CD4-positive, alpha-beta T cell treated with Interleukin-10 for 1 hour (primary cell): ENCODE measurements at regions not wholly inside any gene's neighbourhood (a gene's known extent, or its start where the extent isn't known, plus 50 kb on each side); places are given as distances from the start of the nearest gene placed in this dataset.

ENCODE experiments used
- DNase-seq: peaks from one replicate; pipeline ENCODE4 v3.0.0-alpha.2; 2020

DNA sequence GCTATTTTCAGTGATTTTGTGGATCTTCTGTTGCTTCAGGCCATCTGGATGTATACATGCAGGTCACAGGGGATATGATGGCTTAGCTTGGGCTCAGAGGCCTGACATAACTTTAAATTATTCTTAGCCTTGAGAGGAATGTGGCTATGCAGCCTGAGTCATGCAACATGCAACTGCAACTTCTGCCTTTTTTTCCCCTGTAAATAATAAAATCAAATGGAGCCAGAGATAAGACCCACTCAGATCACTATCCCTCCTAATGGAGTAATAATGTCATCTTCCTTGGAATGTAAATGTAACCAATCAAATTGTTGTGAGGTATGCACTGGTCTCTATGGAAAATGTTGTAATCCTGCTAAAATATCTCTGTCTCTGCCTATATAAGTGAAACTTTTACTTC is 54.9 kb downstream of the MAGEB17 start:
- DNase-seq, result no peak

DNA sequence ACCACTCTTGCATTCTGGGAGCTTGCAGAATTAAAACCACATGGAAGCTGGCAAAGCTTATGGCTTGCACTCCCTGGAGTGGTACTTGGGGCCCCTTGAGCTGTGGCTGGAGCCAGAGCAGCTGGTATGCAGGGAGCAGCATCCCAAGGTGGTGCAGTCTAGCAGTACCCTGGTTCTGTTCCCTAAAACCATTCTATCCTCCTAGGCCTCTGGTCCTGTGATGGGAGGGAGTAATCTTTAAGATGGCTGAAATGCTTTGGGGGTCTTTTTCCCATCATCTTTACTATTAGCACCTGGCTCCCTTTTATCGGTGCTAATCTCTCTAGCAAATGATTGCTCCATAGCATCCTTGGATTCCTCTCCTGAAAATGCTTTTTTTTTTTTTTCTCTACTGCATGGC is 56.1 kb downstream of the MAGEB17 start:
- no peak for DNase-seq

DNA sequence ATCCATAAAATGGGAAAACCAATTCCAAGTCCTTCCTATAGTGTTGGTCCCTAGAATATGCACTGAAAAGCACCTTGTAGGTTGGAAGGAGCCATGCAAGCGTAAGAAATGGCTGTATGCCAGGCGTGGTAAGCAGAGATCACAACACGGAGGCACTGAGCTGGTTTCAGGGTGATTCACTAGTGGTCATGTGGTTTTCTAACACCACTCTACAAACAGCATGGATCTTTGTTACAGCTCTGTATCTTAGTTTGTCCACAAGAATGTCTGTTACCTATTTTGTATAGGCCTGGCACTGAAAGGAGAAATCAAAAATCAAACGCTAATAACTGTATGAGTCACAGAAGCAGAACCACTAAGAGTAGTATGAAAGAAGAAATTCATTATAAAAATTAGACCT is 71.9 kb downstream of the MAGEB17 start:
- DNase-seq, result no peak

DNA sequence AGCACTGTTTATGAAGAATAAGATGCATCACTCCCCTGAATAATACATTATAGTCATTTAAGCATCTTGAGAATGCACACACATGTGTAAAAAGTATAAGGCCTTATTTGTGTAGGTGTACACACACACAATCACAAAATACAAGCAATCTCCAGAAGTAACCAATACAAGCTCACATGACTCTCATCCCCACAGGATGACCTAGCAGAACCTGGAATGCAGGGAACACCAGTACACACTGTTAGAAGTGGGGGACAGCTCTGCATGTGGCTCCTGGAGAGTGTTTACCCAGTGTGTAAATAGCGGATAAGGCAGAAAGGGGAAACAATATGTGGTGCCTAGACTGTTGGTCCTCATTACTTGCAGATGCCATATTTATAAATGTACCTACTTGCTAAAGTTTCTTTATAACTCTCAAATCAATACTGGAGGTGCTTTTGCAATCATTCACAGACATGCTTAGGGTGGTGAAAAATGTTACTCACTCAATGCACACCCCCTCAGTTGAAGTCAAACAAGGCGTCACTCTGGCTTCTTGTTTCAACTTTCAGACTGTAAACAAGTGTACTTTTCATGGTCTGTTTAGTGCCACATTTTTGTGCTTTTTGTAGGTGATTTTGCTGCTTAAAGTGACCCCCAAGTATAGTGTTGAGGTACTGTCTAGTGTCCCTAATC is 73.1 kb downstream of the MAGEB17 start:
- DNase-seq, result no peak

DNA sequence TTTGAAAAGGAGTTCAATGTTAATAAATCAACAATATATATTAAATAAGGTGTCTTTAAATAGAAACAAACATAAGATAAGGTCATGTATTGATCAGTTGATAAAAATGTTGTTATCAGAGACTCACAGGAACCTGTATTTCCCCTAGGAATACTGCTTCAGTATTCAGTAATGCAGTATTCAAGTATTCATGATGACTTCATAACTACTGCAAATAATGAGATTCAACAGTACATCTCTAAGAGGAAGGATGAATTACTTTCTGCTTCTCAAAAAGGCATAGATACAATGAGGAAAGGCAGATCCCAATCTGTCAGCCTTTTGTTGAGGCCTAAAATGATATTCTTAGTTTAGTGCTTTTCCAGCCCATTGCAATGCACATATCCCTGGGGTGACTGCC is 73.7 kb downstream of the MAGEB17 start:
- DNase-seq, result no peak

DNA sequence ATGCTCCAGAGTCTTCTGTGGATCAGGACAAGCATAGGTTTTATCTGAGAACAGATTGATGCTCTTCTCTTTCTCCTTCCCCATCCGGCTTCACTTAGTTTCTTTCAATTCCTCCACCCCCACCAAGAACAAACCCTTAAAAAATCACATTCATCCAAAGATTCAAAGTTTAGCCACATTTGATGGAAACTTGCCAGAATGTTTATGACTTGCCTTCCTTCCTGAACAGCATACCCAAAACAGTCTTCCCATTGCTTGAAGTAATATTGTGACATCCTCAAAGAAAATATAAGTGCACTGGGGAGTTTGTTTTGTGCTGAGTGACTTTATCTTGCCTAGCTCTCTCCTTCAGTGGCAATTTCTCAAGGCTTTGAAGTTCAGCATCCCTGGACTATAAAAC is 83.0 kb downstream of the MAGEB17 start:
- no peak for DNase-seq

DNA sequence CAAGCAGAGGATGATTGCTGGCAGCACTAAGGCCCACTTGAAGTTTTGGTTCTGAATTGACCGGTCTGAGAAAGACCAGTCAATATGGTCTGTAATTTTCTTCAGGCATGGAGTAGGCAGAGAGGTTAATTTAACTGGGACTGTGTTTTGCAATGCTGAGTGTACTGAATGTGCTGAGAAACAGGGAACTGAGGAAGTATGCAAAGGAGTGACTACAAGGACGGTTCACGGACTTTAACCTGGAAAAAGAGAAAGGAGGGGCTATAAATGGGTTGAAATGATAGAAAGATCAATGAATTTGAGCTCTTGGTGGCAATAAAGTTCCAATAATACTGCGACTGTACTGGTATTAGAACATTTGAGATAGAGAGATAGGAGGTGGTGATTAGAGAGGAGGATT is 84.5 kb downstream of the MAGEB17 start:
- no peak for DNase-seq

DNA sequence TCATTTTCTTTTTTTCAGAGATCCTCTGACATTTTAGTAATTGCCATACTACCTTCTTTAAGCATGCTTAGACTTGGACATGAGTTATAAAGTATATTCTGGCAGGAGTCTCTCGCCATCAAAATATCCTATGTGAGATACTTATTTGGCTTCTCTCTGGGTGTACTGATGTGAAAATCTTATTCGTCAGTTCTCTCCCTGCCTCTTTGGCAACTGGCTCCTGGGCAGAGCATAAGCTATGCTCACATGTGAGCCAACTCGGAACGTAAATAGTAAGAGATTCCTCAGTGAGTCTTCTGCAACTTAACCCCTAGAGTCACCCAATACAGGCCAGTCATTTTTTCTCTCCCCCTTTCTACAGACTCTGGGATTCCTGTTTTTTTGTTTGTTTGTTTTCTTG is 91.6 kb downstream of the MAGEB17 start:
- DNase-seq, result no peak

DNA sequence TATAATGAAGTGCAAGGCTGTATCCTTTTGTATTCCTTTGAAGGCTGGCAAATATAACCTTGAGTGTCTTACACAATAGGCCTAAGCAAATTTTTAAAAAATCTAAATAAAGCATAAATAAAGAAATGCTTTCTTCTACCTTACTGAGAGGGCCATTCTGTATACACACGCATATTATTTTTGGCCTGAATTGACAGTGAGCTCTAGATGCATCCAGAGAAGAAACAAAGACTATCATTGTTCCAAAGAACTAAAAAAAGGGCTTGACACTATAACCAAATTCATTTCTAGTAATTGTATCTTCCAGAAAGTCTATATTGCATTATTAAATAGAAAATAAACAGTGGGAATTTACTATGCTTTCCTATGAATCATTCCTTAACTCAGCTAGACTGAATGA is 100.2 kb downstream of the MAGEB17 start:
- no peak for DNase-seq

DNA sequence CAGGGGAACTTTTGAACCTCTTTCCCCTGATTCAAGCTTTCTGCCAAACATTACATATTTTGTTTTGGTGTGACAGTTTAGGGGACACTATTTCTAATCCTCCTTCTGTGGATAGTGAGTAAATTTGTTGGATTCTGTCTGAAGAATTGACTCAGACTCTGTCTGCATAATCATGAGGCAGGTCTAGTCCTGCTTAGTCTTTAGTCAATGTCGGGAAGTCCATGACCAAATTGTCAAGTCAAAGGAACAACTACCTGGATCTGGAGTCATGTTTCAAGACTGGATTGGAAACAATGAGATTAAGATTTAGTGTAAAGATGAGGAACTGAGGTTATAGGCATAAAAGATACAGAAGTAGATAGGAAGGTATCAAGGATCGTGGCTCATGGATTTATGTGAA is 100.9 kb downstream of the MAGEB17 start:
- no peak for DNase-seq

DNA sequence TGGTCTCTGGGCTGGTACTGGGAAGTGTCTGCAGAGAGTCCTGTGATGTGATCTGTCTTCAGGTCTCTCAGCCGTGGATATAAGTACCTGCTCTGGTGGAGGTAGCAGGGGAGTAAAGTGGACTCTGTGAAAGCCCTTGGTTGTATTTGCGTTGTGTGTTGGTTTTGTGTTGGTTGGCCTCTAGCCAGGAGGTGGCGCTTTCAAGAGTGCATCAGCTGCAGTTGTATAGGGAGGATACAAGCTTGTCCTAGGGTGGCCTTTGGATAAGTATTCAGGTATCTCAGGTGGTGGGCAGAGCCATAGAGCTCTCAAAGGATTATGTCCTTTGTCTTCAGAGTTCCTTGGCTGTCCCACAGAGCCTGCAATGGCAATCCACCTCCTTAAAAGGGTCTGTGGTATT is 111.6 kb downstream of the MAGEB17 start:
- peak; percentile 0 for DNase-seq

DNA sequence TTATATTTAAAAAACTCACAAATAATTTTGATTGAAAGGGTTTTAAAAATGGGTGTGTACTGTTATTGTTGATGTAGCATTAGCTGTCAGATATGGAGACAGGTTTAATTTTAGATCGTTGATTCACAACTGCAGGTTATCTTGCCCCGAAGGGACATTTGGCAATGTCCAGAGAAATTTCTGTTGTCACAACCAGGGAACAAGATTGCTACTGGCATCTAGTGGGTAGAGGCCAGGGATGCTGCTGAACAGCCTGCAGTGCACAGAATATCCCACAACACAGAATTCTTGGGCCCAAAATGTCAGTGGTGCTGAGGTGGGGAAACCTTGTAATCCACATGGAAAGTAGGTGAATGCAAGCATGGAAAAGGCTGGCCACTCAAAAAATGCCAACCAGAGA is 114.9 kb downstream of the MAGEB17 start:
- DNase-seq, result no peak

DNA sequence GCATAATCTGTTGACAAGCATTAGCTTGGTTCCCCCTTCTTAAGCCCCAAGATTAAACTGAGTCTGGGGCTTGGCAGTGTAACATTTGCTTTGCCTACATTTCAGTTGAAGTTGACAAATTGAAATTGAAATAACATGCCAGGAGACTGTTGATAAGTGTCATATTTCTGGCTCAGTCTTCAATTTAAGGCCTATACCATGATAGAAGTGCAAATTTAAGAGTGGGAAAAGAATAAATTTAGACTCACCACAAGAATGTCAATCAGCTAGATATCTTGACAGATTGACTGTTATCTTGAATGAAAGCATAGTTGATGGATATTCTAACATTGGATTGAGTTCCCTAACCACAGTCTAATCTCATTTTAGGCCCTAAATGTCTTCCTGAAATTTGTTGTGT is 117.6 kb downstream of the MAGEB17 start:
- no peak for DNase-seq

DNA sequence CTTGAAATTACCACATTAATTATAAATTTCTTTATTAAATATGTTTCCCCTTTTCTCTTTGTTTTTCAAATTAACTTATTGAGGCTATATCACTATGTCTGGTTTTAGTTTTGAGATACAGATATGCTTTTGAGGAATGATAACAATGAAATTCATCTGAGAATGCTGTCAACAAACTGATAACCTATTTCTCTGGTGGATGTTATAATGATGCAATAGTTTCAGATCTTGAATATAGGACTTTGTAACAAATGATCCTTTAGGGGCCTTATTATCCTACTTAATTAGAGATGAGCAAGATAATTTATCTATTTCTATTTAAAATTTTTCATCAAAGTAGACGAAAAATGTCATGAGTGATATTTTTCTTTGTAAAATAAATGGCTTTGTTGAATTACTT is 123.7 kb downstream of the MAGEB17 start:
- DNase-seq, result no peak

DNA sequence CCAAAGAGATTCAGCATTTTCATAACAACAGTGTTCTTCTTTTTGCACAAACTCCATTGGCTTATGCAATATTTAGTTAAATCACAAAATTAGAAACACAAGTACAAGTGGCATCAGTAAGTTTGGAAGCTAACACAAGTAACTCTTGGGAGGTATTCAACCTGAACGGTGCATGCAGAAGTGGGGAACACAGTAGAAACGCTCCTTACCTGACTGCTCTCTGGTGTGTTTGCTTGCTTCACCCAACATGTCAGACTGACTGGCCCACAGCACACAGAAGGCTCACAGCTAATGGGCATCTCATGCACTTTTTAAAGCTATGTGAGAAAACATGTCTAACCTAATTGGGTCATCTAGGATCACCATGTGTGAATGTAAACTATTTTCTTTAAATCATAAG is 133.6 kb downstream of the MAGEB17 start:
- no peak for DNase-seq

DNA sequence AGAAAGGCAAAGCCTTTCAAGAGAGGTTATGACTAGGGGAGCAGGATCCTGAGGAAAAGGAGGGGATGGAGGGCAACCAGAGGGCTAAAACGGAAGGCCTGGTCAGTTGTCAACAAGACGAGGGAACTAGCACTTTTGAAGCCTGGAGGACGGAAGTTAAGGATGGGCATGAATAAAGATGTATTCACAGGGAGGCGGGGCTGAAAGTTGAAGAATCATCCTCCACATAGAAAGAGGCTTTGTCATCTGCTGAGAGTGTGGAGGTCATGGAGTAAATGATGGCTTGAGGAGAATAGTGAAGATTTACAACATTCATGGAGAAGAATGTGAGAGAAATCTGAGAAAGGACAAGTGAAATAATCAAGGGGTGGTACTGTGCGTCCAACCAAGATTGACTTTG is 137.5 kb downstream of the MAGEB17 start:
- no peak for DNase-seq

DNA sequence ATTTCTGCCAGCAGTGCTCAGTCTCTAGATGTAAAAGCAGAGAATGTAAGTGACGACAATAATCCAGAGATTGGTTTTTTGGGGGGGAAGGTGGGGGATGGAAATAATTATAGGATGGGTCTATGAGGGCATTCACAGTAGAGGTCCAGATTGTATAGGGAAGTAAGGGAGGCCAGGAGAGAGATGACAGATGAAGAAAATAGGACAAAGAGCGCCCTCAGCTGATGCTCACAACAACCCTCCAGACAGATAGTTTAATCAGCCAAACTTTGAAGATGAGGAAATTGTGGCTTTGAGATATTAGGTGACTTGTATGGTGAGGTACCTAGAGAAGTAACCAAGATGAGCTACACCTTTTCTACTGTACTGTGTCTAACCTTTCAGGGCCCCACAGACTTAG is 137.9 kb downstream of the MAGEB17 start:
- DNase-seq, result no peak

DNA sequence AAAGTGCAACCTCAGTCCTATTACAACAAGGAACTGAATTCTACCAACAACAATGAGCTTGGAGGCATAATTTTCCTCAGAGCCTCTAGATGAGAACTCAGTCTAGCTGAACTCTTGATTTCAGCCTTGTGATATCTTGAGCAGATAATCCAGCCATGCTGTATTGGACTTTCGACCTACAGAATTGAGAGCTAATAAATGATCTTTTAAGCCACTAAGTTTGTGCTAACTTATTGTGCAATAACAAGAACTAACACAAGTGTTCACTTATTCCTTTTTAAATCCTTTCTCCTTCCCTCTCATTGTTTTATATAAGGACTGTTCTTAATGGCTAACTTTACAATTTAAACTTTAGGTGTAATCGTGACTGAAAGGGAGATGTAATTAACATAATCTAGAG is 140.7 kb downstream of the MAGEB17 start:
- no peak for DNase-seq

DNA sequence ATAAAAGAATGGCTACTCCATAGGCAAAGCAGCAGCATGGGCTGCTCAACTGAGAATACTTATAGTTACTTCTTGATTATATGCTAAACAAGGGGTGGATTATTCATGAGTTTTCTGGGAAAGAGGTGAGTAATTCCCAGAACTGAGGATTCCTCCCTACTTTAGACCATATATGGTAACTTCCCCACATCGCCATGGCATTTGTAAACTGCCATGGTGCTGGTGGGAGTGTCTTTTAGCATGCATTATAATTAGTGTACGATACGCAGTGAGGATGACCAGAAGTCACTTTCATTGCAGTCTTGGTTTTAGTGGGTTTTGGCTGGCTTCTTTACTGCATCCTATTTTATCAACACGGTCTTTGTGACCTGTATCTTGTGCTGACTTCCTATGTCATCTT is 141.5 kb downstream of the MAGEB17 start:
- DNase-seq, result no peak

DNA sequence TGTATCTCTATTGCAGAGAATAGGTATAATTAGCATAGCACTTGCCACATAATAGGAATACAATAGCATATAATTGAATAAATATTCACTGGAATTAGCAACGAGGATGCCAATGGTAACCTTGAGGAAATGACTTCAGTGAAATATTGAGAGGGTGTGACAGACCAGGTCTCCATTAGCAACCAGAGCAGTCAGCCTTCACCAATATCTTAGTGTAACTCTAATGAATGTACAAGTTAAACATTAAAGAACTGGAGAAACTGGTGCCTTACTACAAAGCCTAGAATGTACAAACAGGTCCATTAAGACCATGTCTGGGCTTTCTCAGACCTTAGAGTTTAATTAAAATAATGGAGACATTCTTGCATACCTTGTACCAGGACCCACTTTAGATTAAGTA is 143.0 kb downstream of the MAGEB17 start:
- DNase-seq, result no peak

DNA sequence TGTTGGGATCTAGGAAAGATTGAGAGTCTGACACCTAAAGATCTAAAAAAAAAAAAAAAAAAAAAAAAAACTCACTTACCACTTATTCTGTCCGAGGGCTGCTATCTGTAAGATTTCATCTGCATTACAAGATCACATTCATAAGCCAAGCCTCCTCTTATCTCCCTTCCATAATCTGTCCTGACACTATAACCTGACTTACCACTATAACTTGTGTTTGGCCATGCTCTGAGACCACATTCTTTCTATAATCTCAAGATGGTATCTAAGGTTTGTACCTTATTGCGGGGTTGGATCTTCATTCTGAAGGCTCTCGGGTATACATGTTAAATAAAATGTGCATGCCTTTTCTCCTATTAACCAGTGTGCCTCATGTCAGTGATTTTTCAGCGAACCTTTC is 144.4 kb downstream of the MAGEB17 start:
- DNase-seq, result no peak

DNA sequence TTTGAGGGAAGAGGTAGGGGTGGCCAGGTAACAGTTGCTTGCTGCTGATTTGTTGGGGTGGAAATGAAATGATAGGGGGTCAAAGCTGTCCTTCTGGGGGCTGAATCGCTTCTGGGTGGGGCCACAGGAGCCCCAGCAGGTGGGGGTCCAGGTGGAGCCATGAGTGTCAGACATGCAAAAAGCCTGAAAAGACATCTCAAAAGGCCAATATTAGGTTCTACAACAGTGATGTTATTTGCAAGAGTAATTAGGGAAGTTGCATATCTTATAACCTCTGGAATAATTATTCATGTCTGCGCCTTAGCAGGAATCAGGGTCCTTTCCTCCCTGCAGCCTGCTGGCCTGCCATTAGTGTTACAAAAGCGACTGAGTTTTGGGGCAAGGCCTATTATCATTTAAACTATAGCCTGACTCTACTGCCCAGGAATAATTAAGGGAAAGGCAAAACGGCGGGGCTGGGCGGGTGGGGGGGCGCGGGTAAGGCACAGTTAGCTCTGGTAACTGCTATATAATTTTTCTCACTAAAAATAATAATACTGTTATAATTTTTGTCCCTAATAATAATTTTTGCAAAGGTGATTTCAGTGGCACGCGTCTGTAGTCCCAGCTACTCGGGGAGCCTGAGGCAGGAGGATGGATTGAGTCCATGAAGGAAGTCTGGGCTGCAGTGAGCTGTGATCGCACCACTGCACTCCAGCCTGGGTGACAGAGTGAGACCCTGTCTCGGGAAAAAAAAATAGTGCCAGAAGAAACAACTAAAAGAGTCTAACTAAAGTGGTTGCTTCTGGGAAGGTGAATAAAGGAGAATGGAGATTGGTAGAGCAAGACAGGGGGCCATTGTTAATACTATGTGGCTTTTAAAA is 145.7 kb downstream of the MAGEB17 start:
- DNase-seq, result no peak

DNA sequence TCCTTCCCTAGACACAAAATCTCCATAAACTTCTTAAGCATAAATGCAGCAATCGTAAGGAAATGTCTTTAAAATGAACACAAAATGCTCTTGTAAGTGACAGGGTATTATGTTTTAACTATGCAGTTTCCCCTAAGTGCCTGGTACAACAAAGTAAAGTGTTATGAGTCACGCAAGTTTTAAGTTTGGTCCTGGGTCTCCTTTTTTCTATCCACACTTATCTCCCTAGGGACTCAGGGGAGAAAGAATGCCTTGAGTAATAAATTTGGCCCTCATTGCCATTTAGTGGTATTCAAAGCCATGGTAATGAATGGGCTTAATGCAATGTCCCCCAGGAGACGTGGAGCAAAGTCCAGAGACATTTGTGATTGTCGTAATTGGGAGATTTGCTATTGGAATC is 149.1 kb downstream of the MAGEB17 start:
- DNase-seq, result no peak

DNA sequence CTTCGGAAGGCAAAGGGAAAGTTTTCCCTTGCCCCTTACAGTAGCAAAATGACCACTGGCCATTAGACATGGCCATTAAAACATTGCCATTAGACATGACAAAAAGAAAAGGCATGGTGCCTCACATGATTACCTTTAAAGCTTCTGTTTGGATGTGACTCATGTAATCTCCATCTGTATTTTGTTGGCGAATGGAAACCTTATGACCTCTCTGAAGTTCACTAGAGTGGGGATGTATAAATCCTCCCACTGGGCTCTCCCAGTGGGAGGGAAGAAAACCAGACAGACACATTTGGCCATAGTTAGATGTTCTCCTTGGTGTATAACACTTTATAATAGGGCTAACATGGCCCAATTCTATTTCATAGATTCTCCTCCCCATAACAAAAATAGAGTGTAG is 152.6 kb downstream of the MAGEB17 start:
- no peak for DNase-seq
